Fibroblast of skin of abdomen (primary cell): ENCODE measurements at regions not wholly inside any gene's neighbourhood (a gene's known extent, or its start where the extent isn't known, plus 50 kb on each side); places are given as distances from the start of the nearest gene placed in this dataset.
"Not testable (repeated sequence)": the region's sequence is repeated elsewhere in the genome, so short reads cannot be mapped to it uniquely, and the experiment has no call there.

Experiments used
- DNase-seq: peaks from one replicate; pipeline ENCODE4 v3.0.0-alpha.2; 2013

- DNase-seq, result no peak
Measured at GRCh38 chr12:131192951-131193350, 239.2 kb downstream of the ADGRD1 start.

- DNase-seq, result no peak
Measured at GRCh38 chr12:131194166-131194565, 240.5 kb downstream of the ADGRD1 start.

GRCh38 chr12:131195796-131196195, 242.1 kb downstream of the ADGRD1 start:
- no peak for DNase-seq

GRCh38 chr12:131196220-131196619, 242.5 kb downstream of the ADGRD1 start:
- no peak for DNase-seq

- DNase-seq, result no peak
Measured at GRCh38 chr12:131197490-131197889, 243.8 kb downstream of the ADGRD1 start.

- no peak for DNase-seq
Measured at GRCh38 chr12:131199221-131199620, 245.5 kb downstream of the ADGRD1 start.

- not testable (repeated sequence) for DNase-seq
Measured at GRCh38 chr12:131201912-131202311, 248.2 kb downstream of the ADGRD1 start.

GRCh38 chr12:131202592-131203378, 249.1 kb downstream of the ADGRD1 start:
- DNase-seq, result no peak

- no peak for DNase-seq
Measured at GRCh38 chr12:131203666-131204415, 250.1 kb downstream of the ADGRD1 start.

- DNase-seq, result no peak
Measured at GRCh38 chr12:131204416-131205274, 250.9 kb downstream of the ADGRD1 start.

GRCh38 chr12:131205275-131205933, 251.7 kb downstream of the ADGRD1 start:
- DNase-seq, result not testable (repeated sequence)

- not testable (repeated sequence) for DNase-seq
Measured at GRCh38 chr12:131206630-131207299, 253.1 kb downstream of the ADGRD1 start.

- not testable (repeated sequence) for DNase-seq
Measured at GRCh38 chr12:131207300-131207660, 253.6 kb downstream of the ADGRD1 start.

- not testable (repeated sequence) for DNase-seq
Measured at GRCh38 chr12:131207841-131208240, 254.1 kb downstream of the ADGRD1 start.

- no peak for DNase-seq
Measured at GRCh38 chr12:131208425-131208824, 254.7 kb downstream of the ADGRD1 start.

GRCh38 chr12:131209082-131210070, 255.7 kb downstream of the ADGRD1 start:
- DNase-seq, result no peak

- no peak for DNase-seq
Measured at GRCh38 chr12:131210506-131211339, 257.0 kb downstream of the ADGRD1 start.

GRCh38 chr12:131211340-131211938, 257.7 kb downstream of the ADGRD1 start:
- DNase-seq, result no peak

GRCh38 chr12:131213896-131214442, 260.3 kb downstream of the ADGRD1 start:
- no peak for DNase-seq
